GM23338 (cell line): ENCODE measurements at regions not wholly inside any gene's neighbourhood (a gene's known extent, or its start where the extent isn't known, plus 50 kb on each side); places are given as distances from the start of the nearest gene placed in this dataset.
A peak's percentile ranks its signal among the peaks of the same experiment; 100 is the strongest.

Experiments used
- ATAC-seq: fragments of 200-7000 bp; cut with Tn5 transposase; 3 replicates; pipeline ENCODE4 v1.9.1; 2020
- DNase-seq: peaks from one replicate; pipeline ENCODE4 v3.0.0-alpha.2; 2015; ENCODE audit warnings: low spot score
- H2AFZ ChIP-seq: fragments of 200-600 bp; sonication (generic); 2 replicates; pipeline ENCODE4 v1.8.0; 2016; ENCODE audit warnings: antibody characterized with exemption, mild to moderate bottlenecking, moderate library complexity
- H3F3A ChIP-seq: fragments of 200-600 bp; sonication (generic); replicated peaks from 2 replicates; pipeline ENCODE4 v1.8.0; 2017; ENCODE audit warnings: antibody characterized with exemption, mixed run types, low read depth
- H3K27ac ChIP-seq: fragments of 200-600 bp; sonication (generic); 2 replicates; pipeline ENCODE4 v1.6.1; 2016; ENCODE audit warnings: low read depth
- H3K27me3 ChIP-seq: fragments of 200-600 bp; sonication (generic); 2 replicates; pipeline ENCODE4 v1.8.0; 2016; ENCODE audit warnings: mild to moderate bottlenecking, mixed run types, moderate library complexity; ENCODE audit not compliant: insufficient read depth
- H3K36me3 ChIP-seq: fragments of 200-600 bp; sonication (generic); 2 replicates; pipeline ENCODE4 v1.8.0; 2016; ENCODE audit warnings: mild to moderate bottlenecking; ENCODE audit not compliant: insufficient read depth
- H3K4me1 ChIP-seq: fragments of 200-600 bp; sonication (generic); 2 replicates; pipeline ENCODE4 v1.8.0; 2016; ENCODE audit warnings: mild to moderate bottlenecking, moderate library complexity; ENCODE audit not compliant: insufficient read depth
- H3K4me2 ChIP-seq: fragments of 200-600 bp; sonication (generic); 2 replicates; pipeline ENCODE4 v1.7.1; 2017; ENCODE audit warnings: mixed run types
- H3K4me3 ChIP-seq: fragments of 200-600 bp; sonication (generic); 2 replicates; pipeline ENCODE4 v1.6.1; 2016; ENCODE audit warnings: mixed run types
- H3K79me2 ChIP-seq: fragments of 200-600 bp; sonication (generic); replicated peaks from 2 replicates; pipeline ENCODE4 v1.8.0; 2017; ENCODE audit warnings: mild to moderate bottlenecking; ENCODE audit not compliant: insufficient read depth
- H3K9me2 ChIP-seq: fragments of 200-600 bp; sonication (generic); 2 replicates; pipeline ENCODE4 v1.8.0; 2017; ENCODE audit not compliant: insufficient read depth
- H4K20me1 ChIP-seq: fragments of 200-600 bp; sonication (generic); replicated peaks from 2 replicates; pipeline ENCODE4 v1.8.0; 2017; ENCODE audit warnings: mild to moderate bottlenecking; ENCODE audit not compliant: insufficient read depth
- H3K27ac Mint-ChIP-seq: 2 replicates; pipeline ENCODE4 v1.8.0; 2020; ENCODE audit warnings: inconsistent platforms, mild to moderate bottlenecking, moderate library complexity, mixed read lengths
- H3K27me3 Mint-ChIP-seq: 3 replicates; pipeline ENCODE4 v1.8.0; 2022; ENCODE audit warnings: low read depth, mild to moderate bottlenecking, moderate library complexity, mixed read lengths, inconsistent platforms; ENCODE audit not compliant: insufficient read depth, poor library complexity
- H3K36me3 Mint-ChIP-seq: 3 replicates; pipeline ENCODE4 v1.8.0; 2021; ENCODE audit warnings: low read depth, mild to moderate bottlenecking, inconsistent platforms, moderate library complexity, mixed read lengths
- H3K4me1 Mint-ChIP-seq: 3 replicates; pipeline ENCODE4 v1.8.0; 2020; ENCODE audit warnings: mild to moderate bottlenecking, inconsistent platforms, mixed read lengths
- H3K4me3 Mint-ChIP-seq: 3 replicates; pipeline ENCODE4 v1.8.0; 2021; ENCODE audit warnings: moderate library complexity, mild to moderate bottlenecking, inconsistent platforms, mixed read lengths
- H3K9me3 Mint-ChIP-seq: 3 replicates; pipeline ENCODE4 v1.8.0; 2020; ENCODE audit warnings: moderate library complexity, mild to moderate bottlenecking, inconsistent platforms, mixed read lengths
- CREB1 ChIP-seq: fragments of 250-450 bp; sonication (Bioruptor Pico); IDR thresholded peaks from 2 replicates; pipeline ENCODE4 v1.5.0; 2020; ENCODE audit warnings: low read depth, mild to moderate bottlenecking, moderate library complexity
- EZH2 ChIP-seq: fragments of 200-600 bp; sonication (generic); IDR thresholded peaks from one replicate; pipeline ENCODE4 v1.8.0; 2017; ENCODE audit warnings: antibody characterized with exemption, mild to moderate bottlenecking, low read depth; ENCODE audit not compliant: unreplicated experiment
- NANOG ChIP-seq: IDR thresholded peaks from 2 replicates; pipeline ENCODE4 v1.6.1; 2016; ENCODE audit warnings: antibody characterized with exemption, borderline replicate concordance
- STAT1 ChIP-seq: IDR thresholded peaks from one replicate; pipeline ENCODE4 v1.6.1; 2016; ENCODE audit warnings: antibody characterized with exemption; ENCODE audit not compliant: unreplicated experiment
- ZNF114 ChIP-seq: fragments of 250-450 bp; sonication (Bioruptor Pico); IDR thresholded peaks from 2 replicates; pipeline ENCODE4 v1.5.0; 2020; ENCODE audit warnings: mild to moderate bottlenecking, moderate library complexity
- ZNF331 ChIP-seq: fragments of 250-450 bp; sonication (Bioruptor Pico); IDR thresholded peaks from 2 replicates; pipeline ENCODE4 v1.5.0; 2020; ENCODE audit warnings: low read depth, mild to moderate bottlenecking, moderate library complexity
- ZNF462 ChIP-seq: fragments of 250-450 bp; sonication (Bioruptor Pico); IDR thresholded peaks from 2 replicates; pipeline ENCODE4 v1.5.0; 2020; ENCODE audit warnings: mild to moderate bottlenecking, moderate library complexity

- Histone ChIP-seq H3K4me3 (no peak overlapping the region), H3K79me2 (no peaks in the 10 kb centered on the region), H3K4me2 (no peak overlapping the region), H3K27me3 (no peaks in the 10 kb centered on the region), H3K4me1 (no peaks in the 10 kb centered on the region), H3F3A (no peaks in the 10 kb centered on the region), H4K20me1 (no peaks in the 10 kb centered on the region), H3K27ac (no peak overlapping the region), H2AFZ (peak overlapping the region; percentile 39; the same call in 1 of the 2 replicates), H3K9me2 (peaks cover 12% of the 10 kb centered on the region), H3K36me3 (no peaks in the 10 kb centered on the region)
- Mint-ChIP-seq H3K27ac (no peak overlapping the region), H3K4me1 (peaks cover 5% of the 10 kb centered on the region), H3K4me3 (no peak overlapping the region), H3K36me3 (peaks cover 14% of the 10 kb centered on the region; the same call in 2 of the 3 replicates), H3K27me3 (no peaks in the 10 kb centered on the region), H3K9me3 (peaks cover 5% of the 10 kb centered on the region; the same call in 2 of the 3 replicates)
- TF ChIP-seq ZNF331 (CRISPR knock-in tag): no peak
- no peak for TF ChIP-seq STAT1
- TF ChIP-seq NANOG: no peak
- no peak for TF ChIP-seq EZH2
- TF ChIP-seq ZNF462 (CRISPR knock-in tag): no peak
- no peak for TF ChIP-seq CREB1
- no peak for TF ChIP-seq ZNF114 (CRISPR knock-in tag)
- DNase-seq (no peak), ATAC-seq (no peak)
Measured at GRCh38 chr4:127211650-127212560, 420.9 kb upstream of the INTU start.
